ENCODE measurements at regions not wholly inside any gene's neighbourhood (a gene's known extent, or its start where the extent isn't known, plus 50 kb on each side); places are given as distances from the start of the nearest gene placed in this dataset.

- Histone ChIP-seq H3K14ac (replicated peaks; ENCODE audit: low read depth, low read length) (peak overlapping the region; percentile 92), H3K56ac (ENCODE audit: extremely low read depth, insufficient read depth, low read length) (peak overlapping the region; percentile 92), H3K79me1 (ENCODE audit: low read depth in 1 of 2, low read length in 2 of 2) (no peaks in the 10 kb centered on the region), H3K9me3 (ENCODE audit: control insufficient read depth, insufficient read depth, low read length) (no peaks in the 10 kb centered on the region), H4K20me1 (ENCODE audit: insufficient read depth, low read length) (no peaks in the 10 kb centered on the region), H3K4me1 (ENCODE audit: control insufficient read depth, insufficient read depth, low read length) (peaks cover 8% of the 10 kb centered on the region), H3K27me3 (ENCODE audit: control insufficient read depth, insufficient read depth, low read length) (no peaks in the 10 kb centered on the region), H3K23ac (ENCODE audit: low read depth, low read length) (peak overlapping the region; percentile 93), H2BK5ac (ENCODE audit: low read depth, low read length, poor library complexity, severe bottlenecking) (peak overlapping the region; percentile 97), H4K5ac (ENCODE audit: low read depth, low read length) (peak overlapping the region; percentile 98), H3K27ac (ENCODE audit: insufficient read depth, low read length) (peak overlapping the region; percentile 86), H3K36me3 (ENCODE audit: control insufficient read depth, insufficient read depth, low read length) (no peaks in the 10 kb centered on the region), H2AFZ (replicated peaks; ENCODE audit: low read length, poor library complexity) (peak overlapping the region; percentile 63), H2AK5ac (ENCODE audit: low read depth, low read length) (peak overlapping the region; percentile 99), H2AK9ac (replicated peaks; ENCODE audit: low read depth, low read length, poor library complexity) (peak overlapping the region; percentile 93), H3K18ac (ENCODE audit: low read depth, low read length) (peak overlapping the region; percentile 97), H4K8ac (ENCODE audit: low read depth in 2 of 2, low read length in 2 of 2) (peak overlapping the region; percentile 93 to 98), H3K4me2 (ENCODE audit: low read depth, low read length) (peak overlapping the region; percentile 21; the same call in 1 of the 2 replicates), H4K91ac (ENCODE audit: insufficient read depth, low read depth, low read length) (peak overlapping the region; percentile 97), H2BK15ac (ENCODE audit: low read depth, low read length) (peak overlapping the region; percentile 98; the same call in 2 of the 3 replicates), H2BK20ac (ENCODE audit: low read depth, low read length) (peak overlapping the region; percentile 99), H3K9me1 (ENCODE audit: insufficient read depth, low read length) (peaks cover 9% of the 10 kb centered on the region), H3K4me3 (ENCODE audit: insufficient read depth, low read depth, low read length) (no peak overlapping the region), H2BK120ac (ENCODE audit: low read depth, low read length) (peak overlapping the region; percentile 98), H3K9ac (ENCODE audit: low read depth, low read length) (no peak overlapping the region), H3K4ac (ENCODE audit: low read depth, low read length) (peak overlapping the region; percentile 96)
- TF ChIP-seq, protein P1, sequence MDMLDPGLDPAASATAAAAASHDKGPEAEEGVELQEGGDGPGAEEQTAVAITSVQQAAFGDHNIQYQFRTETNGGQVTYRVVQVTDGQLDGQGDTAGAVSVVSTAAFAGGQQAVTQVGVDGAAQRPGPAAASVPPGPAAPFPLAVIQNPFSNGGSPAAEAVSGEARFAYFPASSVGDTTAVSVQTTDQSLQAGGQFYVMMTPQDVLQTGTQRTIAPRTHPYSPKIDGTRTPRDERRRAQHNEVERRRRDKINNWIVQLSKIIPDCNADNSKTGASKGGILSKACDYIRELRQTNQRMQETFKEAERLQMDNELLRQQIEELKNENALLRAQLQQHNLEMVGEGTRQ (IDR thresholded peaks at IDR 0.05; ENCODE audit: low read depth, low read length), result no peak
- TF ChIP-seq SMC3 (IDR thresholded peaks at IDR 0.05; ENCODE audit: low read depth, low read length) (no peak), CHD1 (IDR thresholded peaks at IDR 0.05; ENCODE audit: low read depth, low read length) (no peak), POLR2A (IDR thresholded peaks at IDR 0.05; ENCODE audit: low read depth, low read length) (no peak), RCOR1 (IDR thresholded peaks at IDR 0.05; ENCODE audit: insufficient replicate concordance, low read length) (no peak), MAZ (IDR thresholded peaks at IDR 0.05; ENCODE audit: borderline replicate concordance, low read depth, low read length) (no peak), MAFK (IDR thresholded peaks at IDR 0.05; ENCODE audit: low read depth, low read length) (no peak), BHLHE40 (IDR thresholded peaks at IDR 0.05; ENCODE audit: low read depth, low read length) (no peak), RAD21 (IDR thresholded peaks at IDR 0.05; ENCODE audit: low read length) (no peak), FOS (IDR thresholded peaks at IDR 0.05; ENCODE audit: low read depth, low read length) (no peak), CEBPB (IDR thresholded peaks at IDR 0.05; ENCODE audit: low read depth, low read length) (no peak)
- TF ChIP-seq, protein P2, sequence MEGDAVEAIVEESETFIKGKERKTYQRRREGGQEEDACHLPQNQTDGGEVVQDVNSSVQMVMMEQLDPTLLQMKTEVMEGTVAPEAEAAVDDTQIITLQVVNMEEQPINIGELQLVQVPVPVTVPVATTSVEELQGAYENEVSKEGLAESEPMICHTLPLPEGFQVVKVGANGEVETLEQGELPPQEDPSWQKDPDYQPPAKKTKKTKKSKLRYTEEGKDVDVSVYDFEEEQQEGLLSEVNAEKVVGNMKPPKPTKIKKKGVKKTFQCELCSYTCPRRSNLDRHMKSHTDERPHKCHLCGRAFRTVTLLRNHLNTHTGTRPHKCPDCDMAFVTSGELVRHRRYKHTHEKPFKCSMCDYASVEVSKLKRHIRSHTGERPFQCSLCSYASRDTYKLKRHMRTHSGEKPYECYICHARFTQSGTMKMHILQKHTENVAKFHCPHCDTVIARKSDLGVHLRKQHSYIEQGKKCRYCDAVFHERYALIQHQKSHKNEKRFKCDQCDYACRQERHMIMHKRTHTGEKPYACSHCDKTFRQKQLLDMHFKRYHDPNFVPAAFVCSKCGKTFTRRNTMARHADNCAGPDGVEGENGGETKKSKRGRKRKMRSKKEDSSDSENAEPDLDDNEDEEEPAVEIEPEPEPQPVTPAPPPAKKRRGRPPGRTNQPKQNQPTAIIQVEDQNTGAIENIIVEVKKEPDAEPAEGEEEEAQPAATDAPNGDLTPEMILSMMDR (conservative IDR thresholded peaks at IDR 0.05; ENCODE audit: low read depth, low read length), result no peak
- ATAC-seq (ENCODE audit: low read depth) (0 out of 2 replicates have a peak, but pooled peaks have one; percentile 6), DNase-seq (peak; percentile 55)
- 96% methylated on average over 3 of the region's 4 CpGs; no CpG with 5 or more reads in 1 of the 2 experiments for WGBS, 2 experiments (ENCODE audit: extremely low coverage in 2 of 2, insufficient read length in 1 of 2)
- intact Hi-C loops (cut with micrococcal nuclease) (loop anchor here (1.0 to 10.0 kb wide), 2 partner anchors 279 to 626 kb away; partner anchors contain the start of gene SMC5), dilution Hi-C loops (cut with HindIII; ENCODE audit: low sequenced_read_pairs, unreplicated experiment) (no loop called here), in situ Hi-C loops (cut with MboI; ENCODE audit: low sequenced_read_pairs) (no loop called here)
- ChIA-PET CTCF (interaction anchor here (1.0 to 7.6 kb wide), 4 partner anchors 9 to 254 kb away, joined by 3 to 121 read pairs (median 4); no protein-coding TSS in a partner anchor), POLR2A (ENCODE audit: unreplicated experiment) (interaction anchor here (0.8 to 1.1 kb wide), 3 partner anchors 69 to 627 kb away, joined by 3 to 5 read pairs (median 3); no protein-coding TSS in a partner anchor)
- no TSS peak for BruUV-seq (replicated peaks)
Observed at GRCh38 chr9:69975681-69976080, 68.0 kb upstream of the MAMDC2 start.
